ENCODE measurements at regions not wholly inside any gene's neighbourhood (a gene's known extent, or its start where the extent isn't known, plus 50 kb on each side); places are given as distances from the start of the nearest gene placed in this dataset.
A peak's percentile ranks its signal among the peaks of the same experiment; 100 is the strongest.

DNA sequence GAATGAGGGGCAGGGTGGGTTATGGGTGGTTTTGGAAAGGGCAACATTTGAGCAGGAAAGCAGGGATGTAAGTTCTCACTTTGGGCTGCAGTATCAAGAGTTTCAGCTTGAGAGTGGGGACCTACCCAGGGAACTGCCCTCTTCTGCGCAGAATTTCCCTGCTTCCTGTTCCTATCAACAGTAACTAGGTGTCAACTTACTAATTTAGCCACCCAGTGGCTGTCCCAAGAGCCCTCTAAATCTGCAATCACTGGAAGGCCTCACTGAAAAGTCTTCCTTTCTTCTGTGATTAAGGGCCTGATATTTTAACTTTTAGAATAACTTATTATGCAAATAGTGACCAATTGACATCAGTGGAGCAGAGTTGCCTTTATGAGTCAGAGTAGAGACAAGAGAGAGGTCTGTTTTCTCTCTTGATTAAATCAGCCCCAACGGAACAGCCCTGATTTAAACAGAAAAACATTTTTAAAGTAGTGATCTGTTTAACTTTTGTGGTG, 118.2 kb upstream of the RIPOR2 start:
- TF ChIP-seq, protein P1, sequence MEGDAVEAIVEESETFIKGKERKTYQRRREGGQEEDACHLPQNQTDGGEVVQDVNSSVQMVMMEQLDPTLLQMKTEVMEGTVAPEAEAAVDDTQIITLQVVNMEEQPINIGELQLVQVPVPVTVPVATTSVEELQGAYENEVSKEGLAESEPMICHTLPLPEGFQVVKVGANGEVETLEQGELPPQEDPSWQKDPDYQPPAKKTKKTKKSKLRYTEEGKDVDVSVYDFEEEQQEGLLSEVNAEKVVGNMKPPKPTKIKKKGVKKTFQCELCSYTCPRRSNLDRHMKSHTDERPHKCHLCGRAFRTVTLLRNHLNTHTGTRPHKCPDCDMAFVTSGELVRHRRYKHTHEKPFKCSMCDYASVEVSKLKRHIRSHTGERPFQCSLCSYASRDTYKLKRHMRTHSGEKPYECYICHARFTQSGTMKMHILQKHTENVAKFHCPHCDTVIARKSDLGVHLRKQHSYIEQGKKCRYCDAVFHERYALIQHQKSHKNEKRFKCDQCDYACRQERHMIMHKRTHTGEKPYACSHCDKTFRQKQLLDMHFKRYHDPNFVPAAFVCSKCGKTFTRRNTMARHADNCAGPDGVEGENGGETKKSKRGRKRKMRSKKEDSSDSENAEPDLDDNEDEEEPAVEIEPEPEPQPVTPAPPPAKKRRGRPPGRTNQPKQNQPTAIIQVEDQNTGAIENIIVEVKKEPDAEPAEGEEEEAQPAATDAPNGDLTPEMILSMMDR (conservative IDR thresholded peaks at IDR 0.05) = 0 out of 3 replicates have a peak, but pooled peaks have one; percentile 13
- no peaks in the 10 kb centered on the region for H3K79me2 ChIP-seq (ENCODE audit: insufficient read depth, low read length)
- no peak overlapping the region for H3K27ac ChIP-seq (ENCODE audit: insufficient read length, low read depth, low read length)
- H4K5ac ChIP-seq (ENCODE audit: insufficient read length, low read depth, low read length) = no peak overlapping the region
- H3K4me3 Mint-ChIP-seq = no peak overlapping the region
- no peaks in the 10 kb centered on the region for H3K79me1 ChIP-seq (ENCODE audit: insufficient read depth, low read depth, low read length, poor library complexity, severe bottlenecking)
- H3K9me3 ChIP-seq (ENCODE audit: control insufficient read depth, low read depth, low read length) = no peaks in the 10 kb centered on the region
- no peaks in the 10 kb centered on the region for H3K27me3 ChIP-seq (ENCODE audit: insufficient read depth, low read length)
- peaks cover 2% of the 10 kb centered on the region; the same call in 1 of the 2 replicates for H3K27me3 Mint-ChIP-seq (ENCODE audit: low read depth)
- H2AK5ac ChIP-seq (ENCODE audit: insufficient read length, low read length) = no peak overlapping the region
- H3K27ac Mint-ChIP-seq = no peak overlapping the region
- no peak overlapping the region for H2BK12ac ChIP-seq (ENCODE audit: insufficient read length, low read depth, low read length)
- no peak overlapping the region for H4K8ac ChIP-seq (replicated peaks; ENCODE audit: insufficient read length, low read depth, low read length)
- H3T11ph ChIP-seq (ENCODE audit: low read length) = no peak overlapping the region
- H3K9me3 Mint-ChIP-seq = peaks cover 7 to 12% of the 10 kb centered on the region in 2 experiments; a peak in 4 of 5 replicates
- no peak for DNase-seq
- H4K20me1 ChIP-seq (ENCODE audit: control insufficient read depth, insufficient read depth, insufficient read length) = no peaks in the 10 kb centered on the region
- H2BK5ac ChIP-seq (ENCODE audit: insufficient read length, low read length) = no peak overlapping the region
- WGBS (ENCODE audit: extremely low coverage, insufficient read length, low lambda C conversion rate) = no CpG with 5 or more reads among the region's 2 CpGs
- peaks cover 7 to 12% of the 10 kb centered on the region in 2 experiments; a peak in 3 of 4 replicates for H3K4me1 Mint-ChIP-seq
- no peak overlapping the region for H3K4ac ChIP-seq (ENCODE audit: low read depth, low read length)
- H3K14ac ChIP-seq (ENCODE audit: insufficient read depth, low read length) = no peak overlapping the region
- H3K36me3 Mint-ChIP-seq (ENCODE audit: insufficient read depth in 1 of 3, low read depth in 3 of 3) = peaks cover 0 to 8% (median 2%) of the 10 kb centered on the region in 3 experiments; a peak in 3 of 7 replicates
- H3K23me2 ChIP-seq (ENCODE audit: insufficient read length, low read depth, low read length, poor library complexity, severe bottlenecking) = no peaks in the 10 kb centered on the region
- H3K56ac ChIP-seq (ENCODE audit: insufficient read length, low read depth, low read length) = no peak overlapping the region
- no peak overlapping the region for H3K9ac ChIP-seq (ENCODE audit: extremely low read depth, insufficient read length, low read length)
- H2BK15ac ChIP-seq (ENCODE audit: low read depth, low read length) = no peak overlapping the region
- no peak overlapping the region for H3K23ac ChIP-seq (ENCODE audit: insufficient read length, low read depth, low read length)
- no peak overlapping the region for H2BK120ac ChIP-seq (ENCODE audit: low read depth, low read length, poor library complexity, severe bottlenecking)
- H2AFZ ChIP-seq (ENCODE audit: low read length) = no peak overlapping the region
- no peak overlapping the region for H3K4me2 ChIP-seq (ENCODE audit: insufficient read depth, insufficient read length, low read length)
- H3K4me1 ChIP-seq (ENCODE audit: insufficient read depth, low read length) = no peaks in the 10 kb centered on the region; the same call in 1 of the 2 replicates
- no peak overlapping the region for H3K18ac ChIP-seq (ENCODE audit: insufficient read length, low read depth, low read length)
- H2BK20ac ChIP-seq (ENCODE audit: low read depth, low read length, poor library complexity, severe bottlenecking) = no peak overlapping the region
- no peak overlapping the region for H4K91ac ChIP-seq (ENCODE audit: insufficient read length, low read depth, low read length)

All from H9 (cell line).